ENCODE measurements at regions not wholly inside any gene's neighbourhood (a gene's known extent, or its start where the extent isn't known, plus 50 kb on each side); places are given as distances from the start of the nearest gene placed in this dataset.

DNA sequence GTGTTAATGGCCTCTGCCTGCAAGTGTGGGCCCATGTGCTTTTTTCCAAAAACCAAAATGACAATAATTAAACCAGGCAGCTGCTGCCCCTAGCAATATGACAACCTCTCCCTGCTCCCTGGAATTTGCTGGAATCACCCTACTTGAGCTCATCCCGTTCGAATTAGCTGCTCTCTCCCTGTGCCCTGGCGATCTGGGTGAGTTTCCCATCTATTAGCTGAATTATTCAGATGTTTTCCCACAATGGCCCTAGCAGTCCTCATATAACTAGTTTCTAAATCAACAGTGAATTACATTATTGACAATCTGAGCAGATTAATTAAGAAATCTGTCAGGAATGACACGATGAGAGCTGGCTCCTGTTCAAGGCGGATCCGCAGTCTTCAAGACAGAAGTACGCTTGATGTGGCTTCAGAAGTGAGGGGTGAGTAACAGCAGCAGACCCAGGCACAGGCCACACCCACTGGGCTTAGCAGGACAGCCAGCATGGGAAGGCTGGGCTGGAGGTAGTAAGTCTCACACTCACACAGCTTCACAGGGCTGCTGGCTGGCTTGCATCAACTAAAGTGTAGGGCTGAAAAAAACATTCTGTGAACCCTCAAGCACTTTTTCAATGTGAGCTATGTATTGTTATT, 366.2 kb upstream of the ID2 start:
- Histone ChIP-seq H3F3A (ENCODE audit: low read depth) (no peaks in the 10 kb centered on the region), H3K36me3 (ENCODE audit: insufficient read depth, low read length) (no peaks in the 10 kb centered on the region), H3K9ac (ENCODE audit: low read depth, low read length, poor library complexity, severe bottlenecking) (peak overlapping the region; percentile 16), H3K4me1 (ENCODE audit: insufficient read depth, low read length, poor library complexity, severe bottlenecking) (peaks cover 54% of the 10 kb centered on the region), H2AFZ (ENCODE audit: low read length) (no peak overlapping the region), H3K9me2 (replicated peaks; ENCODE audit: low read depth, low read length) (no peaks in the 10 kb centered on the region), H4K20me1 (ENCODE audit: insufficient read depth, low read length, poor library complexity, severe bottlenecking) (no peaks in the 10 kb centered on the region), H3K9me3 (ENCODE audit: insufficient read depth, low read depth, low read length) (no peaks in the 10 kb centered on the region), H3K4me3 (ENCODE audit: low read length, poor library complexity, severe bottlenecking) (no peak overlapping the region), H3K79me2 (ENCODE audit: insufficient read depth, low read length) (no peaks in the 10 kb centered on the region), H3K27me3 (ENCODE audit: insufficient read depth, low read length, poor library complexity, severe bottlenecking) (no peaks in the 10 kb centered on the region), H3K4me2 (ENCODE audit: low read depth, low read length, poor library complexity, severe bottlenecking) (no peak overlapping the region)
- TF ChIP-seq EZH2phosphoT487 (IDR thresholded peaks at IDR 0.05; ENCODE audit: borderline replicate concordance): no peak
- TF ChIP-seq, protein P1, sequence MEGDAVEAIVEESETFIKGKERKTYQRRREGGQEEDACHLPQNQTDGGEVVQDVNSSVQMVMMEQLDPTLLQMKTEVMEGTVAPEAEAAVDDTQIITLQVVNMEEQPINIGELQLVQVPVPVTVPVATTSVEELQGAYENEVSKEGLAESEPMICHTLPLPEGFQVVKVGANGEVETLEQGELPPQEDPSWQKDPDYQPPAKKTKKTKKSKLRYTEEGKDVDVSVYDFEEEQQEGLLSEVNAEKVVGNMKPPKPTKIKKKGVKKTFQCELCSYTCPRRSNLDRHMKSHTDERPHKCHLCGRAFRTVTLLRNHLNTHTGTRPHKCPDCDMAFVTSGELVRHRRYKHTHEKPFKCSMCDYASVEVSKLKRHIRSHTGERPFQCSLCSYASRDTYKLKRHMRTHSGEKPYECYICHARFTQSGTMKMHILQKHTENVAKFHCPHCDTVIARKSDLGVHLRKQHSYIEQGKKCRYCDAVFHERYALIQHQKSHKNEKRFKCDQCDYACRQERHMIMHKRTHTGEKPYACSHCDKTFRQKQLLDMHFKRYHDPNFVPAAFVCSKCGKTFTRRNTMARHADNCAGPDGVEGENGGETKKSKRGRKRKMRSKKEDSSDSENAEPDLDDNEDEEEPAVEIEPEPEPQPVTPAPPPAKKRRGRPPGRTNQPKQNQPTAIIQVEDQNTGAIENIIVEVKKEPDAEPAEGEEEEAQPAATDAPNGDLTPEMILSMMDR (conservative IDR thresholded peaks at IDR 0.05; ENCODE audit: low read length): no peak

DNA sequence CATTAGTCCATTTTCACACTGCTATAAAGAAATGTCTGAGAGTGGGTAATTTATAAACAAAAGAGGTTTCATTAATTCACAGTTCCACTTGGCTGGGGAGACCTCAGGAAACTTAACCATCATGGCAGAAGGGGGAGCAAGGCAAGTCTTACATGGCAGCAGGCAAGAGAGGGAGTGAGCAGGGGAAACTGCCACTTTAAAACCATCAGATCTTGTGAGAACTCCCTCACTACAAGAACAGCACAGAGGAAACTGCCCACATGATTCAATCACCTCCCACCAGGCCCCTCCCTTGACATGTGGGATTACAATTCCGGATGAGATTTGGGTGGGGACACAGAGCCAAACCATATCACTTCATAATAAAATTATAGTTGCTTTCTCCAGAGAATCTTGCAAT, 365.5 kb upstream of the ID2 start:
- TF ChIP-seq, protein P1 (conservative IDR thresholded peaks at IDR 0.05; ENCODE audit: low read length): no peak
- no peak for TF ChIP-seq EZH2phosphoT487 (IDR thresholded peaks at IDR 0.05; ENCODE audit: borderline replicate concordance)
- no peaks in the 10 kb centered on the region for H3K9me2 ChIP-seq (replicated peaks; ENCODE audit: low read depth, low read length)
- no peaks in the 10 kb centered on the region for H3K79me2 ChIP-seq (ENCODE audit: insufficient read depth, low read length)
- no peaks in the 10 kb centered on the region for H4K20me1 ChIP-seq (ENCODE audit: insufficient read depth, low read length, poor library complexity, severe bottlenecking)
- H3K36me3 ChIP-seq (ENCODE audit: insufficient read depth, low read length): no peaks in the 10 kb centered on the region
- peaks cover 47% of the 10 kb centered on the region for H3K4me1 ChIP-seq (ENCODE audit: insufficient read depth, low read length, poor library complexity, severe bottlenecking)
- no peak overlapping the region for H3K4me2 ChIP-seq (ENCODE audit: low read depth, low read length, poor library complexity, severe bottlenecking)
- H3K4me3 ChIP-seq (ENCODE audit: low read length, poor library complexity, severe bottlenecking): no peak overlapping the region
- H3K27me3 ChIP-seq (ENCODE audit: insufficient read depth, low read length, poor library complexity, severe bottlenecking): no peaks in the 10 kb centered on the region
- no peaks in the 10 kb centered on the region for H3F3A ChIP-seq (ENCODE audit: low read depth)
- no peaks in the 10 kb centered on the region for H3K9me3 ChIP-seq (ENCODE audit: insufficient read depth, low read depth, low read length)
- H2AFZ ChIP-seq (ENCODE audit: low read length): no peak overlapping the region
- H3K9ac ChIP-seq (ENCODE audit: low read depth, low read length, poor library complexity, severe bottlenecking): peak overlapping the region; percentile 16

GRCh38 chr2:8317418-8317817, 364.4 kb upstream of the ID2 start:
- Histone ChIP-seq H3K4me3 (ENCODE audit: low read length, poor library complexity, severe bottlenecking) (no peak overlapping the region), H2AFZ (ENCODE audit: low read length) (no peak overlapping the region), H3K9me2 (replicated peaks; ENCODE audit: low read depth, low read length) (no peaks in the 10 kb centered on the region), H3K4me2 (ENCODE audit: low read depth, low read length, poor library complexity, severe bottlenecking) (no peak overlapping the region), H3K9me3 (ENCODE audit: insufficient read depth, low read depth, low read length) (no peaks in the 10 kb centered on the region), H3K79me2 (ENCODE audit: insufficient read depth, low read length) (no peaks in the 10 kb centered on the region), H3K9ac (ENCODE audit: low read depth, low read length, poor library complexity, severe bottlenecking) (no peak overlapping the region), H4K20me1 (ENCODE audit: insufficient read depth, low read length, poor library complexity, severe bottlenecking) (no peaks in the 10 kb centered on the region), H3K4me1 (ENCODE audit: insufficient read depth, low read length, poor library complexity, severe bottlenecking) (peaks cover 37% of the 10 kb centered on the region), H3K36me3 (ENCODE audit: insufficient read depth, low read length) (no peaks in the 10 kb centered on the region), H3F3A (ENCODE audit: low read depth) (no peaks in the 10 kb centered on the region), H3K27me3 (ENCODE audit: insufficient read depth, low read length, poor library complexity, severe bottlenecking) (no peaks in the 10 kb centered on the region)
- TF ChIP-seq, protein P1 (conservative IDR thresholded peaks at IDR 0.05; ENCODE audit: low read length): no peak
- TF ChIP-seq EZH2phosphoT487 (IDR thresholded peaks at IDR 0.05; ENCODE audit: borderline replicate concordance): no peak

Measured in Loucy (cell line).